8988T (cell line): ENCODE measurements at regions not wholly inside any gene's neighbourhood (a gene's known extent, or its start where the extent isn't known, plus 50 kb on each side); places are given as distances from the start of the nearest gene placed in this dataset.
"Not testable (repeated sequence)": the region's sequence is repeated elsewhere in the genome, so short reads cannot be mapped to it uniquely, and the experiment has no call there.

Experiments
- DNase-seq: peaks from one replicate; pipeline ENCODE4 v3.0.0; 2011

- no peak for DNase-seq
Measured at GRCh38 chr1:214715126-214715525, 112.1 kb downstream of the CENPF start.

DNA sequence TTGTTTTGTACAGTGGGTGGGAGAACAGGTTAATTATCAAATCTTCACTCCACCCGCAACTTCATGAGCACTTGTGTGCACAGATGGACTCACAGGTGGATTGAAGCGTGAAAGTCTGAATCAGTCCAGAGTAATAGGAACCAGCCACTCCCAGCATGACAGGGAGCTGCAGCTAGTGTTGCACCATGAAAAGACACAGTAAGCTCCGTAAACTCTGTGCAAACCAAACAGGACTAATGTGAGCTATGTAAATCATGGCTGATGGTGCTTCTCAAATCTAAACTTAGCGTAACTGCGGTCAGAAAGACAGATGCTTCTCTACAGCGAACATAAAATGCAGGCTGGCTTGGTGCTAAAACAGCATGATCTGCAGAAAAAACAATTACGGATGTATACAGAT, 114.4 kb downstream of the CENPF start:
- no peak for DNase-seq

DNA sequence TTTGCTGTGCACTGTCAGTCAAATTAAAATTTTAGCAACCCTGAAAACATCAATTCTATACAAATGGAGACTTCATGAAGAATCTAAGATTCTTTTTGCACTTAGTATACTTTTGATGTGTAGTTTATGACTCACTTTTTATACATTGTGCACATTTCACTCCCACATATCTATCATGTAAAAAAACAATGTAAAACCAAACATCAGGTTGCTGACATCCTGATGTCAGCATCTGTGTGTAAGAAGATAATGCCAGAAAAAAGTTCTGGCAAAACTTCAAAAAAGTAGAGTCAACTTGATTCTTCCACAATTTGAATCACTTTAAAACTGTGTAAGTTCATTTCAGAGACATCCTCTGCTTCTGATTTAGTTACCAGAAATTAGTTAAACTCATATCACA, 115.7 kb downstream of the CENPF start:
- no peak for DNase-seq

DNA sequence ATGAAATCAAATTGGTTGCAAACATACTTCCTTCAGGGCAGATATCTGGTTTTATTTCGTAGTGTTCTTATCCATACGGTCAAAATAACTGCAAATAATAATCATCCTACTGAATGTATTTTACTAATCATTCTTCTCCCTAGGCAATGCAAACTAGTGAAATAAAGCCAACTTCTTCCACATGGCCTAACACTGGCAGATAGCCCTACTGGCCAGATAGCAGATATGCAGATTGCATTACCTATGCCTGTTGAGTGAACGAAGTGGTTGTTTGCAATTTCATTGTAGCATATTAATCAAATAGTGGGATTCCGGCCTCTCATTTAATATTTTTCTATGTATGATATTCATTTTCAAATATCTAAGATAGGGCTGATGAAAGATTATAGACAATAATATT, 116.2 kb downstream of the CENPF start:
- DNase-seq, result no peak

- no peak for DNase-seq
Measured at GRCh38 chr1:214720561-214720960, 117.6 kb downstream of the CENPF start.

DNA sequence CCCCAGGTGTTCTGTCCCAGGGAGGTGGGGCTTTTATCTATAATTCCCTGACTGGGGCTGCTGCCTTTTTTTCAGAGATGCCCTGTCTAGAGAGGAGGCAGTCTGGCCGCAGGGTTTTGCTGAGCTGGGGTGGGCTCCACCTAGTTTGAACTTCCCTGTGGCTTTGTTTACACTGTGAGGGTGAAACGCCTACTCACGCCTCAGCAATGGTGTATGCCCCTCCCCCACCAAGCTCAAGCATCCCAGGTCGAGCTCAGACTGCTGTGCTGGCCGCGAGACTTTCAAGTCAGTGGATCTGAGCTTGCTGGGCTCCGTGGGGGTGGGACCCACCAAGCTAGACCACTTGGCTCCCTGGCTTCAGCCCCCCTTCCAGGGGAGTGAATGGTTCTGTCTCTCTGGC, 124.3 kb downstream of the CENPF start:
- no peak for DNase-seq

GRCh38 chr1:214739621-214740238, 136.7 kb downstream of the CENPF start:
- no peak for DNase-seq

DNA sequence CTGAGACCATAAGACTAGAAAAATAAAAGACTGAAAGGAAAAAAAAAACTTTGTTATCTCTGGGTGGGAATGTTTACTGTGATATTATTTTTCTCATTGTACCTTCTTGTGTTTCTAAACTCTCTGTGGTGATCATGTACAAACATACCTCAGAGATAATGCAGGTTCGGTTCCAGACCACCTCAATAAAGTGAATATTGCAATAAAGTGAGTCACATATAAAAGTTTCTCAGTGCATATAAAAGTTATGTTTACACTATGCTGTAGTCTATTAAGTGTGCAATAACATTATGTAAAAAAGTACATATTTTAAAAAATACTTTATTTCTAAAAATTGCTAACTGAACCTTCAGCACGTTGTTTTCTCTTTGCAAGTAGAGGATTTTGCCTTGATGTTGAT, 137.5 kb downstream of the CENPF start:
- no peak for DNase-seq

GRCh38 chr1:214747050-214747635, 144.1 kb downstream of the CENPF start:
- DNase-seq, result no peak

GRCh38 chr1:214753236-214753852, 150.3 kb downstream of the CENPF start:
- no peak for DNase-seq

- no peak for DNase-seq
Measured at GRCh38 chr1:214761030-214761429, 158.0 kb downstream of the CENPF start.

DNA sequence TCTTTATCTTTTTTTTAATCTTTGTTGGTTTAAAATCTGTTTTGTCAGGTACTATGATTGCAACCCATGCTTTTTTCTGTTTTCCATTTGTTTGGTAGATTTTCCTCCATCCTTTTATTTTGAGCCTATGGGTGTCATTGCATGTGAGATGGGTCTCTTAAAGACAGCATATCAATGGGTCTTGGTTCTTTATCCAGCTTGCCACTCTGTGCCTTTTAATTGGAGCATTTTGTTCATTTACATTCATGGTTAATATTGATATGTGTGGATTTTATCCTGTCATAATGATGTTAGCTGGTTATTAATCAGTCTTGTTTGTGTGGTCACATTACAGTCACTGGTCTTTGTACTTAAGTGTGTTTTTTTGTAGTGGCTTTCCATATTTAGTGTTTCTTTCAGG, 159.9 kb downstream of the CENPF start:
- DNase-seq, result no peak

DNA sequence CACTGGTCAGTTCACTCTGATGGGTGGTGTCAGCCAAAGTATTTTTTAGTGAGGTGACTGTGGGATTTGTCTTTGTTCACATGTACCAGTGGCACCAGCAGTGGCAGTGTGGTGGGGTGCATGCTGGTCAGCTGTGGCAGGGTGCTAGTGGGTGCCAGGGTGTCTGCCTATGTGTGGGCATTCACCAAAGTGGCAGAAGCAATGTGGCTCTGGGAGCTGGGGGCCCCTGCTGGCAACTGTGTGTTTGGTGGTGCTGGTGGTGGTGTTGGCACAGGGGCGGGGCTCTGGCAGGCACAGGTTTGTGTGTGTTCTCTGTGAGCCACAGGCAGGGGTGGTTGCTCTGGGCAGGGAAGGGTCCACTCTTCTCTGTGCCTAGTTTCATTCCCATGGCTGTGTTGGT, 161.5 kb downstream of the CENPF start:
- DNase-seq, result no peak

DNA sequence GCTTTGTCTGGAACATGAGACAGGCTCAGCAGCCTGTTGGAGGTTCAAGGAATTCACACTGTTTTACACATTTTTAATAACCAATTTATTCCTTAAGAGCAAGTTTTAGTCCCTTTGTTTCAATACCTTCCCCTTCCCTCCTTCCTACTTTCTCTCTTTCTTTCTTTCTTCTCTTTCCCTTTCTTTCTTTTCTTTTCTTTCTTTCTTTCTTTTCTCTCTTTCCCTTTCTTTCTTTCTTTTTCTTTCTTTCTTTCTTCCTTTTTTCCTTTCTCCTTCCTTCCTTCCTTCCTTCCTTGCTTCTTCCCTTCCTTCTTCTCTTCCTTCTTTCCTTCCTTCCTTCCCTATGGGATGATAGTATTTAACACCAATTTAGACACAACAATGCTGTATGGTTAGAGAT, 164.2 kb downstream of the CENPF start:
- DNase-seq, result no peak

DNA sequence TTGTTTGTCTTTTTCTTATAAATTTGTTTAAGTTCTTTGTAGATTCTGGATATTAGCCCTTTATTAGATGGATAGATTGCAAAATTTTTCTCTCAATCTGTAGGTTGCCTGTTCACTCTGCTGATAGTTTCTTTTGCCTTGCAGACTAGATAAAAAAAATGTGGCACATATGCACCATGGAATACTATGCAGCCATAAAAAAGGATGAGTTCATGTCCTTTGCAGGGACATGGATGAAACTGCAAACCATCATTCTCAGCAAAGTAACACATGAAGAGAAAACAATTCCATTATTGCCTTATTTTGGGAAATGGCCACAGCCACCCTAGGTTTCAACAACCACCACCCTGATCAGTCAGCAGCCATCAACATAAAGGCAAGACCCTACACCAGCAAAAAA, 166.7 kb downstream of the CENPF start:
- not testable (repeated sequence) for DNase-seq

- no peak for DNase-seq
Measured at GRCh38 chr1:214777364-214777763, 174.4 kb downstream of the CENPF start.

DNA sequence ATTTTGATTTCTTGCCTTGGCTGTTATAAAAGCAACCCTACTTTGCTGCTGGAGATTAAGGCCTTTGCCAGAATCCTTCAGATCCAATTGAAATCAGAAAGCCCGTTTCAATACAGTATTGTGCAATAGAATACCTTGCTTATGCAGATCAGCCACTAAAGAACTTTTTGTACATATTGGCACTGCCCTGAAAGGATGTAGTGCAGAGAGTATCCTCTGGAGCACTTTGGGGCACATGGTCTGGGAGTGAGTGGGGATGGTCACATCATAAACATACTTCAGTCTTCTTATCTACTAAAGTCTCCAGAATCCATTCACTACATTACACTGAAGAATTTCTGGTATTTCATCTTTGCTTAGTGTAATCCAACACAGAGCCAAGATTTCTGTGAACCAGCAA, 189.0 kb downstream of the CENPF start:
- DNase-seq, result no peak

GRCh38 chr1:214792527-214793186, 189.7 kb downstream of the CENPF start:
- DNase-seq, result no peak

GRCh38 chr1:214793708-214794107, 190.7 kb downstream of the CENPF start:
- DNase-seq, result no peak

DNA sequence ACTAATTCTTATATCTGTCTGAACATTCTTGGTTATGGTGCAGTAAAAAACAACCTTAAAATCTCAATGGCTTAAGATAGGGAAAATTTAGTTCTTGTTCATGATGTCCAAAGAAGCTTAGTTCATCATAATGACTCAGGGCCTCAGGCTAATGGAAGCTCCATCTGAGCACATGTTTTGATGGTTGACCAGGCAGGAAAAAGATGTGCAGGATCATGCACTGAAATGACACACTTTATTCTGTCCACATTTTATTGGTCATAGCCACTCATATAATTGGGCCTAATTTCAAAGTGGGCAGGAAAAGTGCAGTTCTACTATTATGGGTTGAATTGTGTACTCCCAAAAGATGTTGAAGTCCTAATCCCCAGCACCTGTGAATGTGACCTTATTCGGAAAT, 198.2 kb downstream of the CENPF start:
- no peak for DNase-seq

DNA sequence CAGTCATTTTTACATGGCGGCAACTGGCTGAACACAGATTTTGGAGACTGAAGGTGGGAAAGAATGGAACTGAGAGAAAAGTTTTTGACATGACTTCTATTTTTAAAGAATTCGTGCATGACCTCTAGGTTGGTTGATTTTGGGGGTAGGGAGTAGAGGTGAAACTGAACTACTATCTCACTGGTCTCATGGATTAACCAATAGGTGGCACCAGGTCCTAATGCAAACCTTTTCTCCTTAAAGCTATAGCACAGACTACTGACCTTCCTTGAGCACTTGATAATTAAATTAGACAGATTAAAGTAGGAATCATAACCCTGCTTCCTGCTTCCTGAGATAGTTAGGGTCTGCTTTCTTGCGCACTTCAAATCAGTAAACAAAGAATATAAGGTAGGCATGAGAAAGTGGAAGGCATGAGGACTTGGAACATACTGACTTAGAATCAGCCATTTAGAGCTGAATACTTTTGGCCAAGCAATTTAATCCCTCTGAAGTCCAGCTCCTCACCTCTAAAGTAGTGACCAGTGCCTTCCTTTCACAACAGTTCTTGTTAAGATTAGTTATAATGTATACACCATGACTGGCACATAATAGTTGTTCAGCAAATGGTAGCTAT, 206.0 kb downstream of the CENPF start:
- no peak for DNase-seq

- DNase-seq, result no peak
Measured at GRCh38 chr1:214816603-214817002, 213.6 kb downstream of the CENPF start.

- no peak for DNase-seq
Measured at GRCh38 chr1:214823311-214824117, 220.5 kb downstream of the CENPF start.
